Nephron (organoid): ENCODE measurements at regions not wholly inside any gene's neighbourhood (a gene's known extent, or its start where the extent isn't known, plus 50 kb on each side); places are given as distances from the start of the nearest gene placed in this dataset.
"Not testable (repeated sequence)": the region's sequence is repeated elsewhere in the genome, so short reads cannot be mapped to it uniquely, and the experiment has no call there.

ENCODE experiments used
- H3K27ac Mint-ChIP-seq, 3 experiments: 2 replicates each; pipeline ENCODE4 v1.8.0; 2020; ENCODE audit warnings: mixed read lengths in 3 of 3, mild to moderate bottlenecking in 2 of 3, moderate library complexity in 1 of 3
- H3K27me3 Mint-ChIP-seq: 2 replicates; pipeline ENCODE4 v1.8.0; 2021; ENCODE audit warnings: low read depth, mild to moderate bottlenecking, moderate library complexity, mixed read lengths
- H3K36me3 Mint-ChIP-seq: 2 replicates; pipeline ENCODE4 v1.8.0; 2020; ENCODE audit warnings: low read depth, mixed read lengths
- H3K4me1 Mint-ChIP-seq: 2 replicates; pipeline ENCODE4 v1.8.0; 2020; ENCODE audit warnings: mixed read lengths
- H3K4me3 Mint-ChIP-seq, 3 experiments: 2 replicates each; pipeline ENCODE4 v1.8.0; 2020; ENCODE audit warnings: mild to moderate bottlenecking in 3 of 3, mixed read lengths in 3 of 3, moderate library complexity in 2 of 3
- H3K9me3 Mint-ChIP-seq: 2 replicates; pipeline ENCODE4 v1.8.0; 2020; ENCODE audit warnings: mixed read lengths
- CTCF ChIP-seq, 3 experiments: fragments of 200-600 bp; sonication (generic); IDR thresholded peaks; one replicate each; pipeline ENCODE4 v1.5.0; 2021; ENCODE audit warnings: antibody characterized with exemption in 3 of 3; ENCODE audit not compliant: unreplicated experiment in 3 of 3

DNA sequence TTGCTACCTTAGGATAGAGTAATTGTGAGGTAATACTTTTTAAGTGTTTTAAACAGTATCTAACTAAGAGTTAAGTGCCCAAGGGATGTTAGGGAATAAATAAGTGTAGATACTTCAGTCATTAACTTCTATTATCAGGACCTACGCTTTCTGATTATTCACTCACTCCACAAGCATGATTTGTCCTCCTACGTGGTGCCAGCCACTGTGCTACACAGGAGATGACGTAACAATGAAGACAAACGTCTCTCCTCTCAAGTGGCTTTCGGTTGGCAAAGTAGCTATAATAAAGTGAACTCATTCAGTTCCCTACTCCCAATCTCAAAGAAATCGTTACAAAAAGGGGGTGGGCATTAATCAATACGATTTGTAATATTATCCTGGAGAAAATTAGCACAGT is 100.9 kb upstream of the SETBP1 start:
- Mint-ChIP-seq H3K9me3 (no peaks in the 10 kb centered on the region), H3K27me3 (no peaks in the 10 kb centered on the region), H3K4me1 (peaks cover 4% of the 10 kb centered on the region), H3K4me3 (no peak overlapping the region), H3K27ac (no peak overlapping the region), H3K36me3 (no peaks in the 10 kb centered on the region)
- no peak for TF ChIP-seq CTCF (IDR thresholded peaks at IDR 0.05; ENCODE audit: unreplicated experiment in 3 of 3)

DNA sequence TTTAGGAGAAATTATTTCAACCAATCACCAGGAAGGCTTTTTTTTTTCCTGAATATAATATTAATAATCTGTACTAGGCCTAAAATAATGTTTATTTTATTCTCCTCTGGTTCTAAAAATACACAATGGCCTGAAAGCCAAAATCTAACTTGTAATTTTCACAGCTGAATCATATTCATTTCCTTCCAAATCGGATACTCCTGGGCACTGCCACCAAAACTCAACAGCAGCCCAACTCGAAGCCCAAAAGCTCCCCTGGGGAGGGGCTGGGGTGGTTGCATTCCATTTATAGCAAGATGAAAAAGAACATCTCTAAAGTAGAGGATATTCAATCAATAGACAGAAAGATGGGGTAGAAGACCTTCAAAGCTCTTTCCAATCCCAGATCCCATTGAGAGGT is 100.5 kb upstream of the SETBP1 start:
- Mint-ChIP-seq H3K27me3 (no peaks in the 10 kb centered on the region), H3K9me3 (no peaks in the 10 kb centered on the region), H3K4me3 (no peak overlapping the region), H3K27ac (no peak overlapping the region), H3K4me1 (peaks cover 4% of the 10 kb centered on the region), H3K36me3 (no peaks in the 10 kb centered on the region)
- TF ChIP-seq CTCF (IDR thresholded peaks at IDR 0.05; ENCODE audit: unreplicated experiment in 3 of 3): no peak

DNA sequence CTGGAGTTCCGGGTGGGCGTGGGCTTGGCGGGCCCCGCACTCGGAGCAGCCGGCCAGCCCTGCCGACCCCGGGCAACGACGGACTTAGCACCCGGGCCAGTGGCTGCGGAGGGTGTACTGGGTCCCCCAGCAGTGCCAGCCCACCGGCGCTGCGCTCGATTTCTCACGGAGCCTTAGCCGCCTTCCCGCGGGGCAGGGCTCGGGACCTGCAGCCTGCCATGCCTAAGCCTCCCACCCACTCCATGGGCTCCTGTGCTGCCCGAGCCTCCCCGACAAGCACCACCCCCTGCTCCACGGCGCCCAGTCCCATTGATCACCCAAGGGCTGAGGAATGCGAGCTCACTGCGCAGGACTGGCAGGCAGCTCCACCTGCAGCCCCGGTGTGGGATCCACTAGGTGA is 99.9 kb upstream of the SETBP1 start:
- H3K9me3 Mint-ChIP-seq, H3K4me3 Mint-ChIP-seq, H3K27ac Mint-ChIP-seq, H3K27me3 Mint-ChIP-seq, H3K4me1 Mint-ChIP-seq, H3K36me3 Mint-ChIP-seq: not testable (repeated sequence)

GRCh38 chr18:44582456-44582855 is 98.2 kb upstream of the SETBP1 start:
- Mint-ChIP-seq H3K36me3 (no peaks in the 10 kb centered on the region), H3K4me1 (peaks cover 8% of the 10 kb centered on the region), H3K27me3 (no peaks in the 10 kb centered on the region), H3K27ac (peak overlapping the region in 2 of 3 experiments; percentile 49 to 73), H3K4me3 (no peak overlapping the region), H3K9me3 (no peaks in the 10 kb centered on the region)
- TF ChIP-seq CTCF (IDR thresholded peaks at IDR 0.05; ENCODE audit: unreplicated experiment in 3 of 3): no peak

DNA sequence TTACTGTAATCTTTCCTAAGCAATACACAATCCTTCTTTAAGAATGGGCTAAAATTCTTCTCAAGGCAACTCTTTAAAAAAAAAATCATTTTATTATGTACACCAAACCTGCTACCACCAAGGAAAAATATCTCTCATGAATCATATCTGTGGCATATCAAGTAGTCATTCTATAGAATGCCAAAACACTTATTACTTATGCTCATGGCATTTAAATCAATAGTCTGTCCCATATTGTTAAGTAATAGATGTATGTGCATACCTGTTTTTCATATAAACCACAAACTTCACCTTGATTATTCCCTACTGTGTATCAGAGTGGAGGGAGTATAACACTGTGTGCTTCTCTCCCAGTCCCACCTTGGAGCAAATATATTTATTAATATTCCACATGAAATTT is 95.8 kb upstream of the SETBP1 start:
- Mint-ChIP-seq H3K4me3 (no peak overlapping the region), H3K36me3 (no peaks in the 10 kb centered on the region), H3K9me3 (no peaks in the 10 kb centered on the region), H3K4me1 (peaks cover 11% of the 10 kb centered on the region), H3K27ac (no peak overlapping the region), H3K27me3 (no peaks in the 10 kb centered on the region)
- TF ChIP-seq CTCF (IDR thresholded peaks at IDR 0.05; ENCODE audit: unreplicated experiment in 3 of 3): no peak

DNA sequence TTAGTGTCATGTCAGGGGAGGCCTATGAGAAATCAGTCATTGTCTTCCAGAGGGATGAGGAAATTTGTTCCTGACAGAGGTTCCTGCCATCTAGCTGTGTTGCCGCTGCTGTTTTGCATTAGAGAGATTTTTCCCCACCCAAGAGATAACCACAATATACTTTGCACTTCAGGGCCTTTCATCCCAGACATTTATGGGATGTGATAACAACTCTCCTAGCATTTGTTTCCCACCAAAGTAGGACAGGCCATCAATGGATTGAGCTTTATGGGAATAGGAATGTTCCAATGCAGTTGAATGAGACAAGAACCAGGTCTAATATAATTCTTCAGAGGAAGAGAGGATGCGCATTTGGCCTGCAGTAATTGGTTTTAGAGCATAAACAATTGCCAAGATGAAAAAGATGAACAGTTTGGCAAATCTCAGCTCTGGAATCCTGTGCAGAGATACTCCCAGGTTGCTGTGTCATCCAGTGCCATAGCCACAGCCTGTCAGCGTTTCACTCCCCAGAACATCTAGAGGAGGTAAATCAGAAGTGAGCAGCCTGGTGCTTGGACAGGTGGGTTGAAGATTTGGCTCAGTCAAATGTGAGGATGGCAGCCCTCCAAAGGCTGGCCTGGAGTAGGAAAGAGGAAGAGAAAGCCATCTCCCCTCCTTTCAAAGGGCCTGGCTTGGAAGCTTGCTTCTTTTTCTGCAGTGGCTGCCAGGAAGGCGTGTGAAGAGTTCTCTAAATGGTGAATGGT is 93.7 kb upstream of the SETBP1 start:
- Mint-ChIP-seq H3K4me3 (no peak overlapping the region), H3K9me3 (no peaks in the 10 kb centered on the region), H3K36me3 (no peaks in the 10 kb centered on the region), H3K27ac (peak overlapping the region in 1 of 3 experiments; percentile 17), H3K4me1 (peaks cover 21% of the 10 kb centered on the region), H3K27me3 (no peaks in the 10 kb centered on the region)
- no peak for TF ChIP-seq CTCF (IDR thresholded peaks at IDR 0.05; ENCODE audit: unreplicated experiment in 3 of 3)
